Omental fat pad (tissue), 3 donors: ENCODE measurements at regions not wholly inside any gene's neighbourhood (a gene's known extent, or its start where the extent isn't known, plus 50 kb on each side); places are given as distances from the start of the nearest gene placed in this dataset.

Experiments used
- ATAC-seq: fragments of 150-250 bp; one replicate; pipeline ENCODE4 v1.9.1; 2016; ENCODE audit warnings: mild to moderate bottlenecking, moderate library complexity; ENCODE audit not compliant: low FRiP score
- DNase-seq: peaks from one replicate; pipeline ENCODE4 v3.0.0-alpha.2; 2019; ENCODE audit warnings: low spot score
- TF ChIP-seq, protein P1 (sequence below), 3 donors: fragments of 450-650 bp; IDR thresholded peaks; one replicate each; pipeline ENCODE4 v1.5.1; 2016 to 2017; ENCODE audit warnings: antibody characterized with exemption in 3 of 3, mild to moderate bottlenecking in 3 of 3, moderate library complexity in 2 of 3

DNA sequence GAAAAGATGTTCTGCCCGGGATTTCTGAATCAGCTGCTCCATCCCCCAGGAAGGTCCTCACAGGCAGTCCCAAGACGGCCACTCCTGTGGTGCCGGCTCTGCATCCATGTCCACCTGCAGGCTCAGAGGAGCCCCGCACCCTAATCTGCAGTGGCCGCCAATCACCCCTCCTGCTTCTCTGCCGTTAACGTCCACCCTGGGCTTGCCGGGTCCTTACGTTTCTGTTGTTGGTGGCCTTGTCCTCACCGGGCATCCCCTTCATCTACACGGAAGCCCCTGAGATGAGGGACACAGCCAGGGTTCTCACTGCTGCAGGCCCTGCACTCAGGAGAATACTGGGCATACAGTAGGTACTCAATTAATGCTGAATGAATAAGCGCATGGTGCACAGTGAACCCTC lies 131.5 kb upstream of the SNTG2 start:
- ATAC-seq (no peak), DNase-seq (no peak)
- TF ChIP-seq, protein P1, sequence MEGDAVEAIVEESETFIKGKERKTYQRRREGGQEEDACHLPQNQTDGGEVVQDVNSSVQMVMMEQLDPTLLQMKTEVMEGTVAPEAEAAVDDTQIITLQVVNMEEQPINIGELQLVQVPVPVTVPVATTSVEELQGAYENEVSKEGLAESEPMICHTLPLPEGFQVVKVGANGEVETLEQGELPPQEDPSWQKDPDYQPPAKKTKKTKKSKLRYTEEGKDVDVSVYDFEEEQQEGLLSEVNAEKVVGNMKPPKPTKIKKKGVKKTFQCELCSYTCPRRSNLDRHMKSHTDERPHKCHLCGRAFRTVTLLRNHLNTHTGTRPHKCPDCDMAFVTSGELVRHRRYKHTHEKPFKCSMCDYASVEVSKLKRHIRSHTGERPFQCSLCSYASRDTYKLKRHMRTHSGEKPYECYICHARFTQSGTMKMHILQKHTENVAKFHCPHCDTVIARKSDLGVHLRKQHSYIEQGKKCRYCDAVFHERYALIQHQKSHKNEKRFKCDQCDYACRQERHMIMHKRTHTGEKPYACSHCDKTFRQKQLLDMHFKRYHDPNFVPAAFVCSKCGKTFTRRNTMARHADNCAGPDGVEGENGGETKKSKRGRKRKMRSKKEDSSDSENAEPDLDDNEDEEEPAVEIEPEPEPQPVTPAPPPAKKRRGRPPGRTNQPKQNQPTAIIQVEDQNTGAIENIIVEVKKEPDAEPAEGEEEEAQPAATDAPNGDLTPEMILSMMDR (IDR thresholded peaks at IDR 0.05): no peak

DNA sequence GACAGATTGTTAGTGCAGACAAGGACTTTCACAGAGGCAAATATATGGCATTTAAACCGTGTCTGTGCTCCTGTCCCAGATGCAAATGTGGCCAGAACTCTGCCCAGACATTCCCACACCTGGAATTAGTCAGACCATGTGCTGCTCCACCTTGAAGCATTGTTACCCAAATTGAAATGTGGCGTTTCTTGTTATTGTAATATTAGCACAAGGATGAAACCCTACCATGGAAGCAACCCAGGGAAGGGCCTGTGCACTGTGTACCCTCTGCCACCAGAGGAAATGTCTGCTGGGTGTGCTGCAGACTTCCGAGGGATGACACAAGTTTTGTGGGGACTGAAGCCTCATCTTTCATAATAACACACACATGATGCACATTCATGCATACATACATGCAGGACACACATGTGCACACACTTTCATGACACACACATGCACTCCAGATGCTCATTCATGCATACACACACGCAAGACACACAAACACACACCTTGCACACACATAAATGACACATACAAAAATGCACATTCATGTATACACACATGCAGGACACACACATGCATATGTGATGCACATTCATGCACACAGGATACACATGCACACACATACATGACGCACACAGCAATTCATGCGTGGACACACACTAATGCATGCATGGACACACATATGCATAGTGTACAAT lies 133.2 kb upstream of the SNTG2 start:
- no peak for ATAC-seq
- TF ChIP-seq, protein P1 (IDR thresholded peaks at IDR 0.05): no peak
- no peak for DNase-seq

DNA sequence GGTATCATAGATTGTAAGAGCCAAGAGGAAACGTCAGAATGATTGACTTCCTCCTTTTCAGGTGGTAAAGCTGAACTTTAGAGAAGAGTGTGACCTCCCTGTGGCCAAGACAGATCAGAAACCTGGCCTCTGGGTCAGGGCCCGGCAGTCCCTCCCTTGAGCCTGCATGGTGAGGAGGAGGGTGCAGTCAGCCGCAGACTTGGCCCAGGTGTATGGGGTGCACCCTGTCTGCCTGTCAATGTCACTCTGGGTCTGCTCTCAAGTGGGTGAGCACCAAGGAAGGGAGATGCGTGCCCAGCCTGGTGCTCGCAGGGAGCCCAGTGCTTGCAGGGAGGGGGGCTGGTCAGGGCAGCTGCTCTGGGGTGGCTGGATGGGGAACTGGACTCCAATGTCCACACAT lies 134.4 kb upstream of the SNTG2 start:
- TF ChIP-seq, protein P1 (IDR thresholded peaks at IDR 0.05): no peak
- no peak for ATAC-seq
- DNase-seq: no peak

DNA sequence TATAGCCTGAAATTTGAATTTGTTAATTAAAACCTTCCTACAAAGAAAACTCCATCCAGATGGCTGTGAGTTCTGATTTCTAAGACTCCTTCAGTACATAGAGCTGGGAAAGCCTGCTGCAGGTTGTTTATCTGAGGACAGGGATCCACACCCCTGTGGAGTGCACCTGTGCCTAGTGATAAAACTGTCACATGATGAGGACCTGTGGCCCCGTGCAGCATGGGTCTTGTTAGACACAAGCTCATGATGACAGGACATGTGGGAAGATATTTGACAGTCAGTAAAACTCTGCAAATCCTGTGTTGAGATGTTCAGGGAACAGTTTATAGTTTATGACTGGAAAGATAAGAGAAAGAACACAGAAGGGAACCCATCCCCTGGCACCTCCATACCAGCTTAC lies 133.2 kb upstream of the TMEM18 start:
- no peak for DNase-seq
- TF ChIP-seq, protein P1 (IDR thresholded peaks at IDR 0.05): no peak
- no peak for ATAC-seq

DNA sequence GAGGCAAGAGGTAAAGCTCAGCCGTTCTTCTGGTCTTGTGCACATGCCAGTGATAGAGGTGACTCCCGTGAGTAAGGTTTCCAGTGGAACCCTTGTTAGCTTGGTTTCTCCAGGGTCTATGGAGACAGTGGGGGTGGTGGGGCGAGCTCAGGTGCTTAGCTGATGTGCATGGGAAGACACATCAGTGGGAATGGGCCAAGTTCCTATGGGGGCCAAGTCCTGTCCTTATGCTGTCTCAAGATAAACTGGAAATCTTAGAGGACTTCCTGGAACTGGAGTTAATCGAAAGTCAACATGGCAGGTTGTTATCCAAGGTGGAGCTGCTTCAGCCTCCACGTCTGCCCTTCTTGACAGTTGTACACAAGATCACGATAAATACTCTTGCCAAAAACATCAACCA lies 130.1 kb upstream of the TMEM18 start:
- TF ChIP-seq, protein P1 (IDR thresholded peaks at IDR 0.05): no peak
- no peak for DNase-seq
- ATAC-seq: no peak

DNA sequence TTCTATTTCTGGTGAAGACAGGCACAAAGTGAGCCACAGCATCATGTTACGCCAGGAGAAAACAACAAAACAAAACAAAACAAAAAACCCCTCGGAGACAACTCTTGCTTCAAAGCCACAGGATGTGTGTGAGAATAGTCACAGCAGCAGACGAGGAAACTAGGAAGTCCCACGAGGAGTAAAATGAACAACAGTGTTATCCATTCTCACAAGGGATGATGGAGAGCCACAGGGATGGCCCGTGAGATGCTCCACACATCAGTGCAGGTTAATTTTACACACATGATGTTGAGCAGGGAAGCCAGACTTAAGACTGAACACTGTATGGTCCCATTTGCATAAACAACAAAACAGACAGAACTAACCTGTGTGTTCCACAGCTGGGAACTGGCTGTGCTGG lies 128.5 kb upstream of the TMEM18 start:
- ATAC-seq (no peak), DNase-seq (no peak)
- TF ChIP-seq, protein P1 (IDR thresholded peaks at IDR 0.05): no peak

DNA sequence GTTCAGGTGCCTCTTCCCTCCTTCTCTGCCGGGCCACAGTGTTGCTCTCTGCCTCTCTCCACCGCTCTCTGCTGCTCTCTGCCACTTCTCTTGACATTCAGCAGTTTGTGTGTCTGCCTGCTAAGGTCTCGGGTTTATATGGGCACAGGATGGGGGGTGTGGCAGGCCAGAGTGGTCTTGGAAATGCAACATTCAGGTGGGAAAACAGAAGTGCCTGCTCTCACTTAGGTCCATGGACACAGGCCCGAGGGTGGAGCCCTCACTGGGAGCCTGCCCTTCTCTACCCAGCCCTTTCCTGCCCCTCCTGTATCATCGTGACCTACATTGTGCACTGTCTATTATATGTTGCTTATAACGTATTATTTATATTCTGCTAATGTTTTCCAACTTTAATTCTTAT lies 120.8 kb upstream of the TMEM18 start:
- ATAC-seq: no peak
- DNase-seq: no peak
- TF ChIP-seq, protein P1 (IDR thresholded peaks at IDR 0.05): no peak
